Ovary (tissue), 3 donors: ENCODE measurements at regions not wholly inside any gene's neighbourhood (a gene's known extent, or its start where the extent isn't known, plus 50 kb on each side); places are given as distances from the start of the nearest gene placed in this dataset.

ENCODE experiments used
- CTCF ChIP-seq, 3 donors: fragments of 450-650 bp in 2 of 3; fragments of 200-600 bp in 1 of 3; IDR thresholded peaks; one replicate each; pipeline versions ENCODE4 v1.5.1 to v1.8.0; 2016 to 2022; ENCODE audit warnings: antibody characterized with exemption in 3 of 3, mild to moderate bottlenecking in 1 of 3
- EP300 ChIP-seq: sonication (generic); formaldehyde crosslinking; IDR thresholded peaks from one replicate; pipeline ENCODE4 v1.6.1; 2017; ENCODE audit warnings: antibody characterized with exemption
- donor health status: DM: no; HTN: no; CAD: no.

GRCh38 chr11:28969832-28970231 is 861.6 kb downstream of the METTL15 start:
- TF ChIP-seq CTCF (IDR thresholded peaks at IDR 0.05) (no peak), EP300 (no peak)
